ENCODE measurements at regions not wholly inside any gene's neighbourhood (a gene's known extent, or its start where the extent isn't known, plus 50 kb on each side); places are given as distances from the start of the nearest gene placed in this dataset.

GRCh38 chr13:68375004-68375403 is 1144.9 kb upstream of the PCDH9 start:
- Histone ChIP-seq H3K36me3 (no peaks in the 10 kb centered on the region), H3K27me3 (no peaks in the 10 kb centered on the region), H3K4me1 (no peaks in the 10 kb centered on the region), H3K27ac (no peak overlapping the region), H3K9me3 (no peaks in the 10 kb centered on the region), H3K4me3 (no peak overlapping the region)
- ATAC-seq (no peak), DNase-seq (no peak)
- no peak for TF ChIP-seq CTCF (IDR thresholded peaks at IDR 0.05)
- intact Hi-C loops (cut with DNase I) = no loop called here

DNA sequence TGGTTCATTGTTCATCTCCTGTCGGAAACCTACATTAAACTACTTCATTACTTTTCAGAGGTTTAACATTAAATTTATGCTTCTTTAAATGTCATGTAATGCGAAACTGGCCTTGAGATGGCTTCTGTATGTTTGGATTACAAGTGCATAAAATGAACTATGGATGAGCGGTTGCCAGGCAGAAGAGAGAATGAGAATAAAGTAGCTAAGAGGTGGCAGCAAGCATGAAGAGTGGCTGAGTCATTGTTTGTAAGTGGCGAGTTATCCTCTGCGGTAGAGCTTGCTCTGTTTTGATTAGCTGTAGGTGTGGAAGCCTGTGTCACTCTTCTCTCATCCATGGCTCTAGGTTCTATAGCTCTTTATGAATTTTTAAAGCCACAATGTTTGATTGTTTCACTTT is 1139.6 kb upstream of the PCDH9 start:
- TF ChIP-seq CTCF (IDR thresholded peaks at IDR 0.05) = no peak
- Histone ChIP-seq H3K27ac (no peak overlapping the region), H3K4me1 (no peaks in the 10 kb centered on the region), H3K27me3 (no peaks in the 10 kb centered on the region), H3K4me3 (no peak overlapping the region), H3K36me3 (no peaks in the 10 kb centered on the region), H3K9me3 (no peaks in the 10 kb centered on the region)
- ATAC-seq (no peak), DNase-seq (no peak)
- intact Hi-C loops (cut with DNase I) = no loop called here

- TF ChIP-seq CTCF (IDR thresholded peaks at IDR 0.05) = no peak
- intact Hi-C loops (cut with DNase I) = no loop called here
- Histone ChIP-seq H3K27ac (no peak overlapping the region), H3K36me3 (no peaks in the 10 kb centered on the region), H3K9me3 (no peaks in the 10 kb centered on the region), H3K27me3 (no peaks in the 10 kb centered on the region), H3K4me3 (no peak overlapping the region), H3K4me1 (no peaks in the 10 kb centered on the region)
- ATAC-seq (no peak), DNase-seq (no peak)
Measured at GRCh38 chr13:68368922-68369321, 1138.8 kb upstream of the PCDH9 start.

- H3K36me3 ChIP-seq = no peaks in the 10 kb centered on the region
- no peak for TF ChIP-seq CTCF (IDR thresholded peaks at IDR 0.05)
- no peak for DNase-seq
- H3K4me3 ChIP-seq = no peak overlapping the region
- H3K9me3 ChIP-seq = no peaks in the 10 kb centered on the region
- ATAC-seq = no peak
- H3K27ac ChIP-seq = no peak overlapping the region
- intact Hi-C loops (cut with DNase I) = no loop called here
- no peaks in the 10 kb centered on the region for H3K27me3 ChIP-seq
- H3K4me1 ChIP-seq = no peaks in the 10 kb centered on the region
Measured at GRCh38 chr13:68359105-68359504, 1129.0 kb upstream of the PCDH9 start.

- no peaks in the 10 kb centered on the region for H3K27me3 ChIP-seq
- H3K36me3 ChIP-seq = no peaks in the 10 kb centered on the region
- no peak for DNase-seq
- intact Hi-C loops (cut with DNase I) = no loop called here
- TF ChIP-seq CTCF (IDR thresholded peaks at IDR 0.05) = no peak
- H3K27ac ChIP-seq = no peak overlapping the region
- H3K9me3 ChIP-seq = no peaks in the 10 kb centered on the region
- ATAC-seq = no peak
- H3K4me3 ChIP-seq = no peak overlapping the region
- H3K4me1 ChIP-seq = no peaks in the 10 kb centered on the region
Measured at GRCh38 chr13:68358294-68358705, 1128.2 kb upstream of the PCDH9 start.

DNA sequence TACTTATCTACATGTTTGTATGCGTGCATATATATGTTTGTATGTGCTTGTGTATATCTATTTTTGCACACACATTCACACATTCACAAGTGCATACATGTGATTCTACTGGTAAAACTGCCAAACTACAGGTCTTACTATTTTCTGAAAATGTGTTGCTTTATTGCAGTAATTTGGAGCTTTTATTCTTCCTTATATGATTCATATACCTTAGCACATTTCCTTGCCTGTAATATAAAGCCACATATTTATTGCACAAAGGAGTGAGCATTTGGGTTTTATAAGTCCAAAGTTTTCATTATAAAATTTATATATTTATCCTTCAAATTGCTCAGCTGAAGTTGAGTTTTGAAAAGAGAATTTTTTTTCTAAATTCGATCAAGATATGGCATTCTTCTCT is 1120.4 kb upstream of the PCDH9 start:
- Histone ChIP-seq H3K4me3 (no peak overlapping the region), H3K9me3 (no peaks in the 10 kb centered on the region), H3K4me1 (no peaks in the 10 kb centered on the region), H3K27me3 (no peaks in the 10 kb centered on the region), H3K36me3 (no peaks in the 10 kb centered on the region), H3K27ac (no peak overlapping the region)
- no peak for DNase-seq
- intact Hi-C loops (cut with DNase I) = no loop called here
- TF ChIP-seq CTCF (IDR thresholded peaks at IDR 0.05) = no peak
- ATAC-seq = no peak
